Neural cell (in vitro differentiated cells): ENCODE measurements at regions not wholly inside any gene's neighbourhood (a gene's known extent, or its start where the extent isn't known, plus 50 kb on each side); places are given as distances from the start of the nearest gene placed in this dataset.

Source experiments
- H2AFZ ChIP-seq: fragments of 200-600, 300-800 bp; sonication (generic), shearing (Covaris generic); 2 replicates; pipeline ENCODE4 v1.6.0; 2014; ENCODE audit warnings: low read depth, mild to moderate bottlenecking, antibody characterized with exemption, low read length, moderate library complexity
- H3F3A ChIP-seq: fragments of 200-600 bp; shearing (Covaris generic); 2 replicates; pipeline ENCODE4 v1.6.1; 2016; ENCODE audit warnings: mild to moderate bottlenecking, moderate library complexity, mixed read lengths, antibody characterized with exemption, low read length; ENCODE audit not compliant: insufficient read depth, poor library complexity, severe bottlenecking
- H3K27ac ChIP-seq: fragments of 200-600, 300-800 bp; sonication (generic), shearing (Covaris generic); 2 replicates; pipeline ENCODE4 v1.5.1; 2014; ENCODE audit warnings: mild to moderate bottlenecking, low read length, moderate library complexity
- H3K27me3 ChIP-seq: fragments of 300-800, 200-600 bp; sonication (generic), shearing (Covaris generic); 2 replicates; pipeline ENCODE4 v1.6.0; 2014; ENCODE audit warnings: mild to moderate bottlenecking, low read depth, low read length, moderate library complexity; ENCODE audit not compliant: insufficient read depth
- H3K36me3 ChIP-seq: fragments of 300-800, 200-600 bp; sonication (generic), shearing (Covaris generic); 2 replicates; pipeline ENCODE4 v1.5.1; 2014; ENCODE audit warnings: mild to moderate bottlenecking, antibody characterized with exemption, low read length, moderate library complexity; ENCODE audit not compliant: insufficient read depth
- H3K4me2 ChIP-seq: fragments of 300-800, 200-600 bp; sonication (generic), shearing (Covaris generic); 2 replicates; pipeline ENCODE4 v1.6.0; 2014; ENCODE audit warnings: mild to moderate bottlenecking, low read length
- H3K4me3 ChIP-seq: fragments of 300-800, 200-600 bp; sonication (generic), shearing (Covaris generic); 2 replicates; pipeline ENCODE4 v1.5.1; 2014; ENCODE audit warnings: mild to moderate bottlenecking, low read length, moderate library complexity
- H3K79me2 ChIP-seq: fragments of 200-600 bp; shearing (Covaris generic); replicated peaks from 2 replicates; pipeline ENCODE4 v1.6.0; 2014; ENCODE audit warnings: mild to moderate bottlenecking, low read length, moderate library complexity; ENCODE audit not compliant: insufficient read depth
- H3K9ac ChIP-seq: fragments of 300-800, 200-600 bp; sonication (generic), shearing (Covaris generic); 2 replicates; pipeline ENCODE4 v1.6.1; 2016; ENCODE audit warnings: mild to moderate bottlenecking, low read length, mixed read lengths
- H3K9me2 ChIP-seq: fragments of 200-600 bp; shearing (Covaris generic); 2 replicates; pipeline ENCODE4 v1.6.1; 2016; ENCODE audit warnings: mild to moderate bottlenecking, low read length, mixed read lengths; ENCODE audit not compliant: insufficient read depth
- H3K9me3 ChIP-seq: fragments of 200-600, 300-800 bp; sonication (generic), shearing (Covaris generic); 2 replicates; pipeline ENCODE4 v1.6.1; 2016; ENCODE audit warnings: mild to moderate bottlenecking, mixed run types, low read length, moderate library complexity, mixed read lengths
- H4K20me1 ChIP-seq: fragments of 200-600 bp; shearing (Covaris generic); 2 replicates; pipeline ENCODE4 v1.6.1; 2016; ENCODE audit warnings: mild to moderate bottlenecking, mixed run types; ENCODE audit not compliant: insufficient read depth
- CTCF ChIP-seq: fragments of 450-650 bp; IDR thresholded peaks from 2 replicates; pipeline ENCODE4 v1.5.1; 2014; ENCODE audit warnings: antibody characterized with exemption, mild to moderate bottlenecking, moderate library complexity; ENCODE audit not compliant: poor library complexity, severe bottlenecking
- EP300 ChIP-seq: fragments of 450-650 bp; conservative IDR thresholded peaks from 2 replicates; pipeline ENCODE4 v1.6.1; 2014; ENCODE audit warnings: antibody characterized with exemption, mild to moderate bottlenecking, moderate library complexity; ENCODE audit not compliant: poor library complexity, severe bottlenecking
- EZH2 ChIP-seq: fragments of 200-600, 300-800 bp; shearing (Covaris generic), sonication (generic); IDR thresholded peaks from 2 replicates; pipeline ENCODE4 v1.6.1; 2014; ENCODE audit warnings: antibody characterized with exemption, low read length, borderline replicate concordance, mild to moderate bottlenecking; ENCODE audit not compliant: insufficient read depth, poor library complexity, severe bottlenecking
- MXI1 ChIP-seq: fragments of 450-650 bp; conservative IDR thresholded peaks from 2 replicates; pipeline ENCODE4 v1.6.1; 2014; ENCODE audit warnings: antibody characterized with exemption, mild to moderate bottlenecking; ENCODE audit not compliant: poor library complexity, severe bottlenecking
- POLR2AphosphoS5 ChIP-seq: IDR thresholded peaks from 2 replicates; pipeline ENCODE4 v1.6.1; 2012
- RAD21 ChIP-seq: fragments of 450-650 bp; conservative IDR thresholded peaks from 2 replicates; pipeline ENCODE4 v1.6.1; 2014; ENCODE audit warnings: antibody characterized with exemption, mild to moderate bottlenecking, moderate library complexity
- REST ChIP-seq: IDR thresholded peaks from 2 replicates; pipeline ENCODE4 v1.6.1; 2012; ENCODE audit warnings: borderline replicate concordance
- SMC3 ChIP-seq: fragments of 450-650 bp; conservative IDR thresholded peaks from 2 replicates; pipeline ENCODE4 v1.6.1; 2014; ENCODE audit warnings: antibody characterized with exemption, mild to moderate bottlenecking, moderate library complexity; ENCODE audit not compliant: poor library complexity
- TAF1 ChIP-seq: IDR thresholded peaks from 2 replicates; pipeline ENCODE4 v1.6.1; 2012; ENCODE audit warnings: low read depth

GRCh38 chr2:23239374-23239773, 145.6 kb upstream of the KLHL29 start:
- no peak overlapping the region for H3K27ac ChIP-seq
- H3K9ac ChIP-seq = no peak overlapping the region
- H3K79me2 ChIP-seq = no peaks in the 10 kb centered on the region
- no peak overlapping the region for H3K4me3 ChIP-seq
- no peaks in the 10 kb centered on the region for H3K27me3 ChIP-seq
- TF ChIP-seq SMC3 (no peak), EZH2 (no peak), CTCF (no peak), TAF1 (no peak), POLR2AphosphoS5 (no peak), REST (no peak), MXI1 (no peak), RAD21 (no peak), EP300 (no peak)
- H4K20me1 ChIP-seq = no peaks in the 10 kb centered on the region
- no peaks in the 10 kb centered on the region for H3K9me3 ChIP-seq
- no peaks in the 10 kb centered on the region for H3K9me2 ChIP-seq
- no peaks in the 10 kb centered on the region for H3F3A ChIP-seq
- H3K4me2 ChIP-seq = no peak overlapping the region
- H2AFZ ChIP-seq = no peak overlapping the region
- no peaks in the 10 kb centered on the region for H3K36me3 ChIP-seq

GRCh38 chr2:23241121-23241520, 143.9 kb upstream of the KLHL29 start:
- Histone ChIP-seq H3K27ac (no peak overlapping the region), H3K9ac (no peak overlapping the region), H3K4me3 (no peak overlapping the region), H3K79me2 (no peaks in the 10 kb centered on the region), H4K20me1 (no peaks in the 10 kb centered on the region), H3K4me2 (no peak overlapping the region), H3K9me3 (no peaks in the 10 kb centered on the region), H3F3A (no peaks in the 10 kb centered on the region), H3K27me3 (no peaks in the 10 kb centered on the region), H3K9me2 (no peaks in the 10 kb centered on the region), H3K36me3 (no peaks in the 10 kb centered on the region), H2AFZ (no peak overlapping the region)
- no peak for TF ChIP-seq TAF1
- no peak for TF ChIP-seq SMC3
- no peak for TF ChIP-seq REST
- no peak for TF ChIP-seq EZH2
- TF ChIP-seq MXI1 = no peak
- no peak for TF ChIP-seq EP300
- TF ChIP-seq POLR2AphosphoS5 = no peak
- TF ChIP-seq RAD21 = no peak
- no peak for TF ChIP-seq CTCF
